ENCODE measurements at regions not wholly inside any gene's neighbourhood (a gene's known extent, or its start where the extent isn't known, plus 50 kb on each side); places are given as distances from the start of the nearest gene placed in this dataset.

DNA sequence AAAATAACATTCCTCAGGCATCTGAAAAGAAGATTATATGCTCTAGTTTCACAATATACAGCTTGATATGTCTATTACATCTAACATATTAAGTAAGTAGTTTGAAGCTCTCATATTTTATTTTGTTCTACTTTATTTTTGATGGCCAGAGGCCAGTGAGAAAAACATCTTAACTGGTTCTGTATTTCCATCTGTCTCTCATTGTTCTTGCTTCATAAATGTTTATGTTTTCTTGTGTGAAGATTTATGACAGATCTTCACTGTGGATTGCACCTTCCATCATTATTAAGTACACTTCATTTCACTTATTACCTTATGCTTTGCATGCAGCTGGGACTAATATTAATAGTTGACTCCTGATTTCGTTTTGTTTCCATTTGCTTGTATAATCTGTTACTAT, 511.2 kb downstream of the TSN start:
- TF ChIP-seq POLR2A (IDR thresholded peaks at IDR 0.05; ENCODE audit: low read length) = no peak
- no peak for TF ChIP-seq GATA1 (IDR thresholded peaks at IDR 0.05; ENCODE audit: low read depth, low read length)
